ENCODE measurements at regions not wholly inside any gene's neighbourhood (a gene's known extent, or its start where the extent isn't known, plus 50 kb on each side); places are given as distances from the start of the nearest gene placed in this dataset.

DNA sequence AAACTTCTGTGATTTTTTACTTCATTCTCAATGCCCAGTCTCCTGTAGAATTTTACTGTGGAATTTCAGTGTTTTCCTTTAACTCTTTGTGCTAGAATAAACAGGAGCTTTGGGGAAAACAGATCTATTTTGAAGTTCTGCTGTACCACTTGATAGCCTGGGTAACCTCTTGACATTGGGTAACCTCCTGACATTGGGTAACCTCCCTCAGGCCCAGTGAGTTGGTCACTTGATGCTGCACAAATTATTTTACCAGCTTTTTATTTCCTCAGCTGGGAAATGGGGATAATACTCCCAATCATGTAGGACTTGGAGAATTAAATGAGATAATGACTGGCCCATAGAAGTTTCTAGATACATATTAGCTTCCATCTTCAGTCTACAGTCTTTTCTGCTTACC lies 137.3 kb upstream of the TOP1 start:
- TF ChIP-seq TAF1 (IDR thresholded peaks at IDR 0.05; ENCODE audit: low read depth, low read length) (no peak), POU2F2 (IDR thresholded peaks at IDR 0.05; ENCODE audit: low read depth, low read length) (no peak), POLR2A (IDR thresholded peaks at IDR 0.05; ENCODE audit: low read depth, low read length) (no peak), POLR2AphosphoS5 (IDR thresholded peaks at IDR 0.05; ENCODE audit: low read depth, low read length) (no peak), PAX5 (IDR thresholded peaks at IDR 0.05; ENCODE audit: insufficient read depth, low read length, severe bottlenecking) (no peak), SPI1 (IDR thresholded peaks at IDR 0.05; ENCODE audit: low read depth, low read length) (no peak)
- FAIRE-seq (no peak), DNase-seq (ENCODE audit: insufficient read length, low spot score) (no peak)

DNA sequence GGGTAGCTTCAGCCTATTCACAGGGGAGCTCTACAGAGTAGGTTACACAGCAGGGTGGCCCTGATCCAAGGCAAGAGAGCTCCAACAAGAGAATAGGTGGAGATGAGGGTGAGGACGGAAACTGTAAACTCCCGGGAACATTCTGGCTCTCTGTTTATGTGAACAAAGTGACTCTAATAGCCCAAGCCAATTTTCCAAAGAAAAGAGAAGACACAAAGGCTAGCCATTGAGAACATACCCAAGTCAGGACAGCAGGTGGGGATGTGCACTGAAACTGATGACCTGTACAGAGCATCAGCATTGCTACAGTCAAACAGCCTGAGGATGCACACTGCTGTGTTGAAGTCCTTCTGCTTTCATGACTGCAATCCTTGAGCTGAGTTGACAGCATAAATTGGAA lies 136.0 kb upstream of the TOP1 start:
- no peak for FAIRE-seq
- no peak for DNase-seq (ENCODE audit: insufficient read length, low spot score)

DNA sequence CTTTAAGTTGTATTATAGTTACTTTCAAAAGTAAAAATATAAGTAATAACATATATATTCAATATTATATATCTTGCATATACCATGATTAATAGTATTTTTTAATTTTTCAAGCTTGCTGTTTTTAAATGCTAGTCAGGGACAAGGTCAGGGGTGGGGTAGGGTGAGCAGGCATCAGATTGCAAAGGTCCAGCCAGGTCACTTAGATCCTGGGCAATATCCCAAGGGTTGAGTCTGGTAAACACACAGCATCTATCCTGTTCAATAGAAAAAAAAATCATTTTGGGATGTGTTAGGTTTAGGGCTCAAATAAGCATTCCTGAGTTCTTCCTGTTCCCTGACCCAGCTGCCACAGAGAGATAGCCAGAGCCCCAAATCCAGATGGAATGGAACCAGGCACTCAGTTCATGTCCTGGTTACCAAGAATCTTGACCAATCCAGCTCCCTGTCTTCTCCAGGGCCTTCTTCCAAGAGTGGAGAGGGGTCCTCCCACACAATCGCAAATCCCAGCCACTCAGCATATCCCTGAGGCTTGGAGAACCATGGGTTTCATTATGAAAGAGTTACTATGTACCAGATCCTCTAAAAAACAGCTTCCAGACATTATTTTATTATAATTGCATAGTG lies 134.9 kb upstream of the TOP1 start:
- DNase-seq (ENCODE audit: insufficient read length, low spot score) (no peak), FAIRE-seq (no peak)
- TF ChIP-seq POU2F2 (IDR thresholded peaks at IDR 0.05; ENCODE audit: low read depth, low read length) (no peak), POLR2A (IDR thresholded peaks at IDR 0.05; ENCODE audit: low read depth, low read length) (no peak), TAF1 (IDR thresholded peaks at IDR 0.05; ENCODE audit: low read depth, low read length) (no peak), PAX5 (IDR thresholded peaks at IDR 0.05; ENCODE audit: insufficient read depth, low read length, severe bottlenecking) (no peak)

More for the DNA sequence above, 136.0 kb upstream of the TOP1 start:
- TF ChIP-seq TAF1 (IDR thresholded peaks at IDR 0.05; ENCODE audit: low read depth, low read length) (no peak), POLR2AphosphoS5 (IDR thresholded peaks at IDR 0.05; ENCODE audit: low read depth, low read length) (no peak), PAX5 (IDR thresholded peaks at IDR 0.05; ENCODE audit: insufficient read depth, low read length, severe bottlenecking) (no peak), POLR2A (IDR thresholded peaks at IDR 0.05; ENCODE audit: low read depth, low read length) (no peak), POU2F2 (IDR thresholded peaks at IDR 0.05; ENCODE audit: low read depth, low read length) (no peak), SPI1 (IDR thresholded peaks at IDR 0.05; ENCODE audit: low read depth, low read length) (no peak)

DNA sequence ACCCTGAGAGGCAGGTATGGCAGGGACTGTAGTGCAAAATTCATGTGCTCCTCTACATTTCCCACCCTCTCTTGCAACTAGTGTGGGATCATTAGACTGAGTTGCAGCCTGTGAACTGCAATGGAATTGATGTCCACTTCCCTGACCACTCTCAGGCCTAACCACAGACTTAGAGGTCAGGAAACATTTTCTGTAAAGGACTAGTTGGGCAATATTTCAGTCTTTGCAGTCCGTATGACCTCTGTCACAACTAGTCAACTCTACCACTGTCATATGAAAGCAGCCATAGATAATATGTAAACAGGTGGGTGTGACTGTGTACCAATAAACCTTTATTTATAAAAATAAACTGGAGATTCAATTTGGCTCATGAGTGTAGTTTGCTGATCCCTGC lies 134.4 kb upstream of the TOP1 start:
- TF ChIP-seq POLR2A (IDR thresholded peaks at IDR 0.05; ENCODE audit: low read depth, low read length) (no peak), POU2F2 (IDR thresholded peaks at IDR 0.05; ENCODE audit: low read depth, low read length) (no peak), SPI1 (IDR thresholded peaks at IDR 0.05; ENCODE audit: low read depth, low read length) (no peak), TAF1 (IDR thresholded peaks at IDR 0.05; ENCODE audit: low read depth, low read length) (no peak), POLR2AphosphoS5 (IDR thresholded peaks at IDR 0.05; ENCODE audit: low read depth, low read length) (no peak), PAX5 (IDR thresholded peaks at IDR 0.05; ENCODE audit: insufficient read depth, low read length, severe bottlenecking) (no peak)
- FAIRE-seq (no peak), DNase-seq (ENCODE audit: insufficient read length, low spot score) (no peak)

DNA sequence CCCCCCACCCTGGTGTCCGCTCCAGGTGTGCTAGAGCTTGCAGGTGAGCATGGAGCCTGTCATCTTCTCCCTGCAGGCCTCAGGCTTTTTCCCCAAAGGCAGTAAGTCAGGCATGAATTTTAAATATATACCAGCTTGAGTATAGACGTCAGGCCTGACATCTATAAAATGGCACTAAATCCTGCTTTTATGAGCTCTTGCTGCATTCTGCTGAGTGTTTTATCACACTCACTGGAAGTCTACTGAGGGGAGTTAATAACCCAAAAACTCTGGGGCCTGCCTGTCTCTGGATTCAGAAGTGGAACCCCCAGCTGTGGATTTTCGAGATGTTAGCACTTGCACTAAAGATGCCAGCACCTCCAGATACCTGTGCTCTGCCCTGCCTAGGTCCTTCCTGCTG lies 133.4 kb upstream of the TOP1 start:
- DNase-seq (ENCODE audit: insufficient read length, low spot score) (no peak), FAIRE-seq (no peak)
- TF ChIP-seq SPI1 (IDR thresholded peaks at IDR 0.05; ENCODE audit: low read depth, low read length) (no peak), POU2F2 (IDR thresholded peaks at IDR 0.05; ENCODE audit: low read depth, low read length) (no peak), PAX5 (IDR thresholded peaks at IDR 0.05; ENCODE audit: insufficient read depth, low read length, severe bottlenecking) (no peak), TAF1 (IDR thresholded peaks at IDR 0.05; ENCODE audit: low read depth, low read length) (no peak), POLR2A (IDR thresholded peaks at IDR 0.05; ENCODE audit: low read depth, low read length) (no peak), POLR2AphosphoS5 (IDR thresholded peaks at IDR 0.05; ENCODE audit: low read depth, low read length) (no peak)

DNA sequence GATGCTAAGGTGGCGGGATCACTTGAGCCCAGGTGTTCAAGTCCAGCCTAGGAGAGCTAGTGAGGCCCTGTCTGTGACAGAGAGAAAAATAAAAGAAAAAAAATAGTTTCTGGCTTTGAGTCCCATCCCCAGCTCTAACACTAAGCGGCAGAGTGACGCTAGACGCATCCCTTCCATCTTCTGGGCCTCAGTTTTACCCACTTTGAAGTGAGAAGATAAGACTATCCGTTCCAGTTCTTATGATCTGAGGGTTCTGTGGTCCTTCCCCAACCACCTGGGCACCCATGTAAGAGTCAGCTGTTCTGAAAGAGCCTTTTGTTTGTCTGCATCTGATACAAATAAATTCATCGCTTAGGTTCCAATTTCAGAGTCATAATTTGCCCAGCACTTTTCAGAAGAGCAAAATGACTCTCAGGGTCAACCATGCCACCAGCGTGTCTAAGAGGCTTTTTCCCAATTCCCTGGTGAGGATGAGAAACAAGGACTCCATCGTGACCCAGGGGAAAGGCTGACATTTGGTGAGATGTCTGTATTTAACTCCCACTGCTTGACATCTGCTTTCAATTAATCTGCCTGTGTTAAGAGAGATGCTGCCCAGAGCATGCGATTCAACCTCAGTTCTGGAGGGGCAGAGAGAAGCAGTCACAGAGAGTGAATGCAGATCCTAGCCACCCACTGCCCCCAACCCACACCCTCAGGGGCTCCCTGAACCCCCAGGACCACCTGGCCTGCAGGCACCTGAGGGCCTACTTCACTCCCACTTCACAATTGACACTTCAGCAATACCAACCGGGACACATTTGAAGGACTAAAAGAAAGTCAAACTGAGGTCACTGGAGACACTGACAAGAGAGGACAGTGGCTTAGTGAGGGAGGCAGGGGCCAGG lies 131.6 kb upstream of the TOP1 start:
- TF ChIP-seq POLR2AphosphoS5 (IDR thresholded peaks at IDR 0.05; ENCODE audit: low read depth, low read length) (no peak), SPI1 (IDR thresholded peaks at IDR 0.05; ENCODE audit: low read depth, low read length) (no peak), POU2F2 (IDR thresholded peaks at IDR 0.05; ENCODE audit: low read depth, low read length) (no peak)
- no peak for DNase-seq (ENCODE audit: insufficient read length, low spot score)
- FAIRE-seq, result no peak

DNA sequence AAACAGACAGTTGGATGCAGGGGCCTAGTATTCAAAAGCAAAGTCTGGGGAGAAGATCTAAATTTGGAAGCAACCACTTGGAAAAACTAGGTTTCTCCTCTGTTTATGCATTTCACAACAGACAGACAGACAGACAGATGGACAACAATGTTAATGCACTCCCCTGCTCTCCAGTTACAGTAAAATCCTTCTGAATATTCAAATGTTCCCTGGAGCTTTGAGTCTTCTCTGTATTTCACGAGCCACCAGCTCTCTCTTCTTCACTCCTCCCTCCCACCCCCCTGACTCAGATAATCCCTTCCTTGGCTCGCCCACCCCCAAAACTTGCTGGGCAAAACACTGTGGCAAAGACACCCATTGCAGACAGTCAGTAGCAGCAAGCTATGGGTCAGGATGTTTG lies 129.3 kb upstream of the TOP1 start:
- no peak for TF ChIP-seq SPI1 (IDR thresholded peaks at IDR 0.05; ENCODE audit: low read depth, low read length)
- TF ChIP-seq POU2F2 (IDR thresholded peaks at IDR 0.05; ENCODE audit: low read depth, low read length), result no peak
- no peak for TF ChIP-seq POLR2A (IDR thresholded peaks at IDR 0.05; ENCODE audit: low read depth, low read length)
- no peak for TF ChIP-seq PAX5 (IDR thresholded peaks at IDR 0.05; ENCODE audit: insufficient read depth, low read length, severe bottlenecking)
- TF ChIP-seq TAF1 (IDR thresholded peaks at IDR 0.05; ENCODE audit: low read depth, low read length), result no peak
- no peak for TF ChIP-seq POLR2AphosphoS5 (IDR thresholded peaks at IDR 0.05; ENCODE audit: low read depth, low read length)

DNA sequence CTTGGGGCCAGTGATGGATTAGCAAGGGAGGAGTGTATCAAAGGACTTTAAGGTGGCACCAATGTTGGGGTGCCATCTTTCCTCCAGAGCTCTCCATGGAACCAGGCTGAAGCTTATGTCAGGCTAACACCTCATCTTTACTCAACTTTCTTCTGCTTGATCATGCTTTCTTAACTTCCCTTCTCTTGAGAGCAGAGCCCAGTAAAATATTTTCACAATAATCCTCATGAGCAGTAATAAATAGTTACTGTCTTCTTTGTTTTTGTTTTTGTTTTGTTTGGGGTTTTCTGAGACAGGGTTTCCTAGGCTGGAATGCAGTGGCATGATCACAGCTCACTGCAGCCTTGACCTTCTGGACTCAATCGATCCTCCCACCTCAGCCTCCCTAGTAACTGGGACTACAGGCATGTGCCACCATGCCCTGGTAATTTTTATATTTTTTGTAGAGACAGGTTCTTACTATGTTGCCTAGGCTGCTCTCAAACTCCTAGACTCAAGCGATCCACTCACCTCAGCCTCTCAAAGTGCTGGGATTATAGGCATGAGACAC lies 127.9 kb upstream of the TOP1 start:
- TF ChIP-seq POLR2AphosphoS5 (IDR thresholded peaks at IDR 0.05; ENCODE audit: low read depth, low read length) (no peak), POU2F2 (IDR thresholded peaks at IDR 0.05; ENCODE audit: low read depth, low read length) (no peak), TAF1 (IDR thresholded peaks at IDR 0.05; ENCODE audit: low read depth, low read length) (no peak), SPI1 (IDR thresholded peaks at IDR 0.05; ENCODE audit: low read depth, low read length) (no peak), PAX5 (IDR thresholded peaks at IDR 0.05; ENCODE audit: insufficient read depth, low read length, severe bottlenecking) (no peak)
- DNase-seq (ENCODE audit: insufficient read length, low spot score) (no peak), FAIRE-seq (no peak)

More for the DNA sequence above, 129.3 kb upstream of the TOP1 start:
- DNase-seq (ENCODE audit: insufficient read length, low spot score) (no peak), FAIRE-seq (no peak)

DNA sequence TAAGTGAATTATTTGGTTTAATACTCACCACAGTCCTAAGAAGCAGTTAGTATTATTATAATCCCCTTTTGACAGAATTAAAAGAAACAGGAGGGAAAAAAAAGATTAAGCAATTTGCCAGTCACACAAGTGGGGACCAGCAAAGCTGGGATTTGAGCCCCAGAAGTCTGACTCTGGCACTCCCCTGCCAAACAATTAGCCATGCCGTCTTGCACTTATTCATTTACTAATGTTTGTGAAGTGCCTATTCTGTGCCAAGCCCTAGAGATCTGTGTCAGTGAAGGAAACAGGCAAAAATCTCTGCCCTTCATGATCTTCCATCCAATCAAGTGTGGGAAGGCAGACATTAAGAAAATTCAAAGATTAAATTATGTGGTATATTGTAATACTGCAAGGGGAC lies 126.0 kb upstream of the TOP1 start:
- TF ChIP-seq TAF1 (IDR thresholded peaks at IDR 0.05; ENCODE audit: low read depth, low read length) (no peak), POLR2AphosphoS5 (IDR thresholded peaks at IDR 0.05; ENCODE audit: low read depth, low read length) (no peak), SPI1 (IDR thresholded peaks at IDR 0.05; ENCODE audit: low read depth, low read length) (no peak), POLR2A (IDR thresholded peaks at IDR 0.05; ENCODE audit: low read depth, low read length) (no peak), PAX5 (IDR thresholded peaks at IDR 0.05; ENCODE audit: insufficient read depth, low read length, severe bottlenecking) (no peak), POU2F2 (IDR thresholded peaks at IDR 0.05; ENCODE audit: low read depth, low read length) (no peak)
- no peak for FAIRE-seq

More for the DNA sequence above, 126.0 kb upstream of the TOP1 start:
- no peak for DNase-seq (ENCODE audit: insufficient read length, low spot score)
